ENCODE measurements at regions not wholly inside any gene's neighbourhood (a gene's known extent, or its start where the extent isn't known, plus 50 kb on each side); places are given as distances from the start of the nearest gene placed in this dataset.

- no peaks in the 10 kb centered on the region for H3K36me3 ChIP-seq (ENCODE audit: control insufficient read depth in 1 of 2, insufficient read depth in 2 of 2, low read length in 2 of 2)
- ChIA-PET POLR2A (no interaction called here), RAD21 (ENCODE audit: low non-redundant PET in 1 of 2, low total read pairs in 2 of 2, uncharacterized antibody in 2 of 2, unreplicated experiment in 2 of 2) (no interaction called here), CTCF (interaction anchor here (1.0 kb wide), 1 partner anchor 163 kb away, joined by 4 read pairs; no protein-coding TSS in a partner anchor)
- H2AFZ ChIP-seq (ENCODE audit: low read depth, low read length, poor library complexity, severe bottlenecking), result no peak overlapping the region
- DNase-seq (ENCODE audit: low read depth, low spot score), result no peak
- peaks cover 3 to 23% of the 10 kb centered on the region in 2 experiments; a peak in 2 of 4 replicates for H3K4me1 ChIP-seq (ENCODE audit: control insufficient read depth in 1 of 2, insufficient read depth in 2 of 2, low read length in 2 of 2)
- H3K27ac ChIP-seq (ENCODE audit: low read depth, low read length), result no peak overlapping the region
- no peak overlapping the region for H3K9ac ChIP-seq (ENCODE audit: low read length)
- H3K79me2 ChIP-seq (ENCODE audit: insufficient read depth, low read length), result no peaks in the 10 kb centered on the region
- H3K27me3 ChIP-seq (ENCODE audit: insufficient read depth, low read length), result no peaks in the 10 kb centered on the region
- no peaks in the 10 kb centered on the region for H4K20me1 ChIP-seq (ENCODE audit: insufficient read depth)
- ATAC-seq, result no peak
- H3K9me3 ChIP-seq (ENCODE audit: control insufficient read depth in 1 of 2, insufficient read depth in 1 of 2, low read depth in 1 of 2, low read length in 2 of 2), result no peaks in the 10 kb centered on the region; a peak in 1 of 4 replicates
- H3K9me2 ChIP-seq (ENCODE audit: insufficient read depth), result no peaks in the 10 kb centered on the region
- TF ChIP-seq FOSL1 (IDR thresholded peaks at IDR 0.05; ENCODE audit: low read depth) (no peak), EZH2 (IDR thresholded peaks at IDR 0.05) (no peak), ZNF274 (IDR thresholded peaks at IDR 0.05; ENCODE audit: low read depth, low read length) (no peak), SP1 (IDR thresholded peaks at IDR 0.05; ENCODE audit: low read depth) (no peak), YY1 (IDR thresholded peaks at IDR 0.05; ENCODE audit: extremely low read depth, insufficient replicate concordance, low read depth, low read length) (no peak), EGR1 (IDR thresholded peaks at IDR 0.05; ENCODE audit: low read depth) (no peak), EZH2phosphoT487 (IDR thresholded peaks at IDR 0.05; ENCODE audit: borderline replicate concordance) (no peak), ZBTB33 (IDR thresholded peaks at IDR 0.05; ENCODE audit: extremely low read depth, insufficient replicate concordance, low read length) (no peak), ELF1 (IDR thresholded peaks at IDR 0.05; ENCODE audit: borderline replicate concordance, low read depth) (no peak), RAD21 (IDR thresholded peaks at IDR 0.05; ENCODE audit: low read depth) (no peak), CBX3 (IDR thresholded peaks at IDR 0.05; ENCODE audit: low read depth) (no peak), ZFX (IDR thresholded peaks at IDR 0.05) (no peak), POLR2A (IDR thresholded peaks at IDR 0.05; ENCODE audit: borderline replicate concordance, extremely low read depth, insufficient read depth, insufficient read length) (no peak), SRF (IDR thresholded peaks at IDR 0.05; ENCODE audit: low read depth) (no peak), SIN3A (IDR thresholded peaks at IDR 0.05; ENCODE audit: low read depth) (no peak), ATF3 (IDR thresholded peaks at IDR 0.05) (no peak)
- TF ChIP-seq, protein P1, sequence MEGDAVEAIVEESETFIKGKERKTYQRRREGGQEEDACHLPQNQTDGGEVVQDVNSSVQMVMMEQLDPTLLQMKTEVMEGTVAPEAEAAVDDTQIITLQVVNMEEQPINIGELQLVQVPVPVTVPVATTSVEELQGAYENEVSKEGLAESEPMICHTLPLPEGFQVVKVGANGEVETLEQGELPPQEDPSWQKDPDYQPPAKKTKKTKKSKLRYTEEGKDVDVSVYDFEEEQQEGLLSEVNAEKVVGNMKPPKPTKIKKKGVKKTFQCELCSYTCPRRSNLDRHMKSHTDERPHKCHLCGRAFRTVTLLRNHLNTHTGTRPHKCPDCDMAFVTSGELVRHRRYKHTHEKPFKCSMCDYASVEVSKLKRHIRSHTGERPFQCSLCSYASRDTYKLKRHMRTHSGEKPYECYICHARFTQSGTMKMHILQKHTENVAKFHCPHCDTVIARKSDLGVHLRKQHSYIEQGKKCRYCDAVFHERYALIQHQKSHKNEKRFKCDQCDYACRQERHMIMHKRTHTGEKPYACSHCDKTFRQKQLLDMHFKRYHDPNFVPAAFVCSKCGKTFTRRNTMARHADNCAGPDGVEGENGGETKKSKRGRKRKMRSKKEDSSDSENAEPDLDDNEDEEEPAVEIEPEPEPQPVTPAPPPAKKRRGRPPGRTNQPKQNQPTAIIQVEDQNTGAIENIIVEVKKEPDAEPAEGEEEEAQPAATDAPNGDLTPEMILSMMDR (IDR thresholded peaks at IDR 0.05 in 2 of 3, conservative IDR thresholded peaks at IDR 0.05 in 1 of 3; ENCODE audit: borderline replicate concordance in 1 of 3, insufficient read depth in 1 of 3, low read depth in 2 of 3, low read length in 2 of 3), result no peak
- BruUV-seq (replicated peaks), result no TSS peak
- intact Hi-C loops (cut with micrococcal nuclease), result loop anchor here (5.0 kb wide), 1 partner anchor 504 kb away; no protein-coding TSS in a partner anchor
- no peak overlapping the region for H3K4me2 ChIP-seq (ENCODE audit: low read length)
- no peak overlapping the region for H3K4me3 ChIP-seq (replicated peaks in 1 of 2; ENCODE audit: low read depth in 1 of 2, low read length in 2 of 2)
Observed at GRCh38 chr5:68458416-68459021, 243.0 kb downstream of the PIK3R1 start.

Data from HCT116 (cell line).